Fibroblast of peridontal ligament (primary cell): ENCODE measurements at regions not wholly inside any gene's neighbourhood (a gene's known extent, or its start where the extent isn't known, plus 50 kb on each side); places are given as distances from the start of the nearest gene placed in this dataset.
"Not testable (repeated sequence)": the region's sequence is repeated elsewhere in the genome, so short reads cannot be mapped to it uniquely, and the experiment has no call there.

Source experiments
- DNase-seq: peaks from one replicate; pipeline ENCODE4 v3.0.0-alpha.2; 2010; ENCODE audit errors: extremely low read depth

GRCh38 chr7:16369855-16370254 lies 51.5 kb downstream of the CRPPA start:
- no peak for DNase-seq

GRCh38 chr7:16369309-16369708 lies 52.0 kb downstream of the CRPPA start:
- DNase-seq, result not testable (repeated sequence)

- no peak for DNase-seq
Observed at GRCh38 chr7:16368885-16369284, 52.5 kb downstream of the CRPPA start.

- no peak for DNase-seq
Observed at GRCh38 chr7:16367115-16367514, 54.2 kb downstream of the CRPPA start.

GRCh38 chr7:16365952-16366351 lies 55.4 kb downstream of the CRPPA start:
- DNase-seq, result no peak

GRCh38 chr7:16365177-16365576 lies 56.2 kb downstream of the CRPPA start:
- no peak for DNase-seq

- DNase-seq, result no peak
Observed at GRCh38 chr7:16359216-16359615, 62.1 kb downstream of the CRPPA start.

- no peak for DNase-seq
Observed at GRCh38 chr7:16357921-16358320, 63.4 kb downstream of the CRPPA start.

- DNase-seq, result no peak
Observed at GRCh38 chr7:16357474-16357873, 63.9 kb downstream of the CRPPA start.

- DNase-seq, result peak; percentile 79
Observed at GRCh38 chr7:16356301-16356958, 64.9 kb downstream of the CRPPA start.

- no peak for DNase-seq
Observed at GRCh38 chr7:16354573-16354972, 66.8 kb downstream of the CRPPA start.

GRCh38 chr7:16353226-16353625 lies 68.1 kb downstream of the CRPPA start:
- DNase-seq, result no peak

GRCh38 chr7:16350634-16351033 lies 70.7 kb downstream of the CRPPA start:
- DNase-seq, result no peak

GRCh38 chr7:16348251-16348650 lies 73.1 kb downstream of the CRPPA start:
- DNase-seq, result no peak

GRCh38 chr7:16347827-16348192 lies 73.5 kb downstream of the CRPPA start:
- peak; percentile 13 for DNase-seq

GRCh38 chr7:16347066-16347826 lies 74.1 kb downstream of the CRPPA start:
- DNase-seq, result no peak

GRCh38 chr7:16345979-16346958 lies 75.1 kb downstream of the CRPPA start:
- DNase-seq, result peak; percentile 49

GRCh38 chr7:16344927-16345326 lies 76.4 kb downstream of the CRPPA start:
- DNase-seq, result no peak

- DNase-seq, result no peak
Observed at GRCh38 chr7:16343612-16344011, 77.7 kb downstream of the CRPPA start.

- DNase-seq, result no peak
Observed at GRCh38 chr7:16338065-16338464, 83.3 kb downstream of the CRPPA start.

GRCh38 chr7:16326106-16326505 lies 95.2 kb downstream of the CRPPA start:
- DNase-seq, result no peak

GRCh38 chr7:16323313-16323712 lies 98.0 kb downstream of the CRPPA start:
- no peak for DNase-seq
